ENCODE measurements at regions not wholly inside any gene's neighbourhood (a gene's known extent, or its start where the extent isn't known, plus 50 kb on each side); places are given as distances from the start of the nearest gene placed in this dataset.
"Not testable (repeated sequence)": the region's sequence is repeated elsewhere in the genome, so short reads cannot be mapped to it uniquely, and the experiment has no call there.

DNA sequence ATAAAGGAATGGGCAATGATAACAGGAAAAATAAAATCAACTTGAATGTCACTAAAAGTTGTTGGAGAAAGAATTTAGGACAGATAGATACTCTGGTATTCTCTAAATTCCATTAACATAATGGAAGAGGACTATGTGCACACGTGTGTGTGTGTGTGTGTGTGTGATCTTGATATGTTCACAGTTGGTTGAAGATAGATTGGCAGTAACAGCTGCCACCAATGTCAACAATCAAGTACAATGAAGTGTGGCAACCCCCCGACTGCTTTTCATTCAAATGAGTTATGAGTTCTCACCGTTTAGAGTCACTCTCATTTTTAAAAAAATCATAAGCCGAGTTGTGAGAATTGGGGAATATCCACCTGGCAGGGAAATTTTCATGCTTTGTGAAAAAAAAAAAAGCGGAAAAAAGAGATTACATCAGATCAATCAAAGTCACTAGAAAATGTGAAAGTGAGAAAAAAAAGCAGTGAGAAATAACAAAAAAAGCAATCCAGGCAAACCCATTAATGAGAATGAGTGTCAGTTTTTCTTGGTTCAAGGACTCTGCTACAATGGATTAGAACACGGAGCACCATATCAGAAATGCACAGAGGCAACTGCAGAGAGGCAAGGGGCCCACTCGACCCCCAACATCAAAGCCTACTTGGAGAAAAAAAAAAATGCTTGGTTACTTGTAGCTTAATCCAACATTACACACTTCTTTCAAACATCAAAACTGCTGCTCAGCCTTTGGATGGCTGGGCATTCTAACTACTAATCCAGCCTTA, 414.9 kb upstream of the PITX2 start:
- DNase-seq (ENCODE audit: low spot score), result no peak

DNA sequence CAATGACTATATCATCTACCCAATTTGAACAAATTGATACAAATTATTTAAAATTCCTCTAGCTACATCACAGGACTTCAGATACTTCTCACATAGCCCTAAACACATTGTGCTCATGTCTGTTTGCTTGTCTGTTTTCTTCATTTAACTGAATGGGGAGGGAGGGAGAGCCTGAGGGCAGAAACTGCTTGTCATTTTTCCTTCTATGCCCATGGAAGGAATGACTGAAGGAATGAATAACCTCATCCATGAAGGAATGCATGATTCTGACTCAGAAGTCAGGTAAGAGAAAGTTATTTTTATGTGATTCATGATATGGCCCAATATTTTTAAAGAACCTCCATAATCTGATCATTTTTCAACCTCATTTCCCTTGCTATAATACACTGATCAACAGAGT, 418.0 kb upstream of the PITX2 start:
- no peak for DNase-seq (ENCODE audit: low spot score)

DNA sequence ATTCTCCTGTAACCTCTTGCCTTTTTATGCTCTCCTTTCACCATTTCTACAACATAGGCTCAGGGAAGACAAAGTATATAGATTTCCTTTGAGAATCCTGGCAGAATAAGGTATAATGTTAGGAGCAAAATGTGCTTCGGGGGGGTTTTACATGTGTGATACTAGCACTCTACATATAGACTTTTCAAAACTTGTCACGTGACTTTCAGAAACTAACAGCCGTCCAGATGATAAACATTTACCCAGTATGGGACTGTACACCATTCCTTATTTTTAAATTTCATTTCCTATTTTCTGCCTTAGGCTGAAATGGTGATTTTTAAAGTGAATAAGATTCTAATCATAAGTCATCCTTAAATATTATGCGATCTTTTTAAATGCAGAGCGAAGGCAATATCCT, 420.4 kb upstream of the PITX2 start:
- DNase-seq (ENCODE audit: low spot score), result no peak

DNA sequence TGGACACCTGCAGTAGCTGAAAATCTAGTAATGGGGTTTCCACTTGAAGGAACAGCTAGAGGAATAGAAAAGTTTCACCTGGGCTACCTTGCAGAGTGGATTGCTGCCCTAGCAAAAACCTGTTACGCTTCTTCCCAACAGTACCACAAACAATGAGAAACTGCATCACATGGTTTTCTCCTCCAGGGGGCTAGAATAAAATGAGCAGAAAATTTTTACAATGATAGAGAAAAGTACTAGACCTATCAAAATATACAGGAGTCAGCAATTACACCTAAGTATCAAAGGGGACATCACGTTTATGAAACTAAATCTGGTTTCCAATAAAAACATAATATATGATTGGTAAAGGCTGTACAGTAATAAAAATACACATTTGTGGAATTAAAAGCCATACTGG, 423.1 kb upstream of the PITX2 start:
- no peak for DNase-seq (ENCODE audit: low spot score)

DNA sequence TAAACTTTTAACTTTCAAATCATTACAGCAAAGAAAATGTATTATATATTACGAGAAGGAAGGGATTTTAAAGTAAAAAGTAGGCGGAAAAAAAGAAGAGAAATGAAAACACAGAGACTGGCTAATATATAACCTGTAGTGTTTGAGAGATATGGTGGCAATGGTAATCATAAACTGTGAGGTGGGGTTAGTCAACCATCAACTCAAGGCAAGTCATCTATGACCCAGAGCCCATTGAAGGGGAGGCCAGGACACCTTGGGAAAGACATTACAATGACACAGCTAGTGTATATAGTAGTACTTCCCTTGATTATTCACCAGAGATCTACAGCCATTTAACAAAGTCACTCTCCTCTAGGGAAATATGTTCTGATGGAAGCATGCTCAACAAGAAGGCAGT, 423.9 kb upstream of the PITX2 start:
- no peak for DNase-seq (ENCODE audit: low spot score)

DNA sequence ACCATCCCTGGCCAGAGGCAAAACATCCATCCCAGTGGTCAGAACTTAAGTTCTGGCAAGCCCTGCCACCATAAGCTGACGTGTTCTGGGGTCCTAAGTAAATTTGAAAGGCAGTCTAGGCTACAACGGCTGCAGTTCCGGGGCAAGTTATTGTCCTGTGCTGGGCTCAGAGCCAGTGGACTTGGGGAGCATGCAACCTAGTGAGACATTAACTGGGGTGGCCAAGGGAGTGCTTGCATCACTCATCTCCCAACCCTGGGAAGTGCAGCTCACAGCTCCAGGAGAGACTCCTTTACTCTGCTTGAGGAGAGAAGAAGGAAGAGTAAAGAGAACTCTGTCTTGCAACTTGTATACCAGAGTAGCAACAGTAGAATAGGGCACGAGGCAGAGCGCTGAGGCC, 425.4 kb upstream of the PITX2 start:
- DNase-seq (ENCODE audit: low spot score), result no peak

DNA sequence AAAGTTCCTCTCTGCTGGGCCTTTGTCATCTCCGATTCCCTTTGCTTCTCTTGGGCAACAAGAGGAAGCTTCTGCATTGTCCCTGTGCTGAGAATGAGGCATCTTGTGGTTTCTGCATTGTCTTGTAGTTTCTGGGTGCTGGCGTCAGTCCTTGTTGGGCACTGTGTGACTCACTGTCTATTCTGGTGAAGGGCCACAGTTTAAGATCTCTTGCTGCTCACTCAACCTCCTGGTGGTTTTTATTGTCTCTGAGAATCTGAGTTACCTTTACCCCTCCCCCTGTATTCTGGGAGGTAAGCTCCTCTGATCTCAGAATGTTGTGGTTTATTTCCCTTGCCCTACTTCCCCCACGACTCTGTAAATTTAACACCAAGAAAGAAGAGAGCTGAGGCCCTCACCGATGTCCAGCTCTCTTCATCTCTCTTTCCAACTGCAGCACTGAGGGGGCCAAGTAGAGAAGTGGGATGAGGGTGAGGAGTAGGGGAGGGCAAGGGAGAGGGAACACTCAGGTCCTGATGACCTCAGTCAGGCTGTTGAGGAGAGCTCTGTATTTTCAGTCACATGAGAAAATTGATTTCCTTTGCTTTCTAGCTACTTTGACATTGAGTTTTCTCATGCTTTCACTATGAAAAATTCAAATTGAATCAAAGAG, 441.6 kb upstream of the PITX2 start:
- no peak for DNase-seq (ENCODE audit: low spot score)

DNA sequence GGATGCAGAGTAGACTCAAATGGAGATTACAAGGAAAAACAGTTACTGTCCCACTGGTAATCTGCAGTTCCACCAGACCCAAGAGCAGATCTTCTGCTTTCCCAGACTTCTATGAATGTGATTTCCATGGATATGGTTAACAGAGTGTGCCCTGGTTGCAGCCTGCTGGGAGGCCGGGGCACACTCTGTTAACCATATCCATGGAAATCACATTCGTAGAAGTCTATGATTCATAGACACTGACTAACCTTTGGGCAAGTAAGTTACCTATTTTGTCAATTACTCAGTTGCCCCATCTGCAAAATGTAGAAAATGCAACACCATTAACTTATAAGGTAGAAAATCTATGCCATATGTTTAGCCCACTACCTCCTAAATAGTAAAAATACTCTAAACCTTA, 443.1 kb upstream of the PITX2 start:
- DNase-seq (ENCODE audit: low spot score), result no peak

DNA sequence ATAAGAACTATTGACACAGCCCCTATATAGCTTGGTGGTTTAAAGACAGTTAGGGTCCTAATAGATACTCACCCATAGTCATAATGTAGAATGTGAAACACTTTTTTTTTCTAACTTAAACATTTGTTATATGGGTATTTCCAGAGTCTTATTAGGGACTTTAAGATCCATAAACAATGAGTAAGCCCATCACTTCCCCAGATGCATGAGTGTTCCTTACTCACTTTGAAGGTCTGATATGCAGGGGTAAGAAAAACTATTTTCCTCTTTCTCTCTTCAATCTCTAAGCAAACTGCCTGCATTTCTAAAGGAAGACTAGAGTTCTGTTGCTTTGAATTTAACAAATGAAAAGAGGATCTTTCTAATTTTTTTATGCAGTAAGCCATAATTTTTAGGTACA, 443.6 kb upstream of the PITX2 start:
- DNase-seq (ENCODE audit: low spot score), result no peak

DNA sequence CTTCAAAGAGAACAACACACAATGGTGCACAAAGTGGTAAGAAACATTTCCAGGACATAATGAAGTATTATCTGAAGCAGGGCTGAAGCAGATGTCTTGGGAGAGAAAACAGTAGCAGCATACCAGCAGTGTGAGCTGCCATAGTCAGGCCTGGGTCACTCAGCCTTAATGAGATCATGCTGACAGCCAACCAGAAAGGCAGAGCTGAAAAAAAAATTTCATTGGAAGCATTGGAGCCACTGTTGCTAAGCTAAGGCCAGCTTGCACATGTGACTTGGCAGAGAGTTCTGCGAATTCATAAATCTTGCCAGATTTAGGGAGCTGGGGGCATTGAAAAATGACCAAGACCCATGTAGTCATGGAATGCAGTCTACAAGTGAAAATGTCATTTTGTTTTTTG, 444.0 kb upstream of the PITX2 start:
- DNase-seq (ENCODE audit: low spot score), result no peak

DNA sequence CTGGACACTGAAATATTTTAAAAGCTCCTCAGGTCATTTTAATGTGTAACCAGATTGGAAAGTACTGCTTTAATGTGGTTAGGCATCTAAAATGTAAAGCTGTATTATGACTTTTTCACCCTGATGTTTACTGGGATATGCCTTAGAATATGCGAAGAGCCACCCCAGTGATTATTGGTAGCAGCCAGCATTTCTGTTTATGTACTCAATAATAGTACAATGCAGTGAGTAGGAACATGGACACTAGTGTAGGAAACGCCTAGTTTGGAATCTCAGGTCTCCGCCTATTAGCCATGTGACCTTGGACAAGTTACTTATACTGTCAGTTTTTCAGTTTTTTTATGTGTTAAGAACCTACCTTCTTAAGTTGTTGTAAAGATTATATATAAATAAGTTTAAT, 446.0 kb upstream of the PITX2 start:
- DNase-seq (ENCODE audit: low spot score), result no peak

DNA sequence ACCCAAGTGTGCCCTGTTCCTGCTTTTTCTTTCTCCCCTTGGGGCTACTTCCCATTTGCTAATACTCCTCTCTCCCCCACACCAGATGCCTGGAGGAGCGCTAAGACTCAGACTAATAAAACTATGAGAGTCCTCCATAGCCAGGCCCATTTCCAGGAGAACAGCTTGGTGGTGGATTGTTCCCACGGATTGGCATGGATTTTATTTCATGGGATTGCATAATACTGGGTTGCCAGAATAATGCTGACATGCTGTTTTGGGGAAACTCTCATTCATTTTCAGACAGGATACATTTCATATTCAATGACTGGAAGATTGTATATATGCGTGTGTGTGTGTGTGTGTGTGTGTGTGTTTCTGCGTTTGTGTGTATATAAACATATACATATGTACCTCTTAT, 447.5 kb upstream of the PITX2 start:
- DNase-seq (ENCODE audit: low spot score), result no peak

DNA sequence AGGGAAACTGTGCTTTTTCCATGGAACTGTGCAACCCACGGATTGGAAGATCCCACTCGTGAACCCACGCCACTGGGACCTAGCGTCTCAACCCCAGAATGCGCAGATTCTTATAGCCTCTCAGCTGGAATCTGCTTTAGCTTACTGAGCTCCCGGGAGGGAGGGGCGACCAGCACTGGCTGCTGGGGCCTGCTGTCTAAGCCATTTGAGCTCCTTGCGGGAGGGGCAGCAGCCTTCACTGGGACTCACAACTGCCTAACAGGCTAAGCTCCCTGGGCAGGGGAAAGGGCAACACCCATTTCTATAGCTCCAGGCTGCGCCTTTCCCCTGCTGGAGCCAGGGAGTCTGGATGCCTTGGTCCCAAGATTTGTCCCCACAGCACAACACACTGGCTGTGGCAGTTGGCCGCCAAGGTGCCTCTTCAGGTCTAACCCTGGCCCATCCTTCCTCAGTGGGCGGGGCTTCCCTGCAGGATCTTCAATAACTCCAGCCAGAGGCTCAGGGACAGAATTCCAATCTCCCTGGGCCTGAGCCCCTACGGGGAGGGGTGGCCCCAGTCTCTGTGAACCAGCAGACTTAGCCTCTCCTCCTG, 451.7 kb upstream of the PITX2 start:
- no peak for DNase-seq (ENCODE audit: low spot score)

DNA sequence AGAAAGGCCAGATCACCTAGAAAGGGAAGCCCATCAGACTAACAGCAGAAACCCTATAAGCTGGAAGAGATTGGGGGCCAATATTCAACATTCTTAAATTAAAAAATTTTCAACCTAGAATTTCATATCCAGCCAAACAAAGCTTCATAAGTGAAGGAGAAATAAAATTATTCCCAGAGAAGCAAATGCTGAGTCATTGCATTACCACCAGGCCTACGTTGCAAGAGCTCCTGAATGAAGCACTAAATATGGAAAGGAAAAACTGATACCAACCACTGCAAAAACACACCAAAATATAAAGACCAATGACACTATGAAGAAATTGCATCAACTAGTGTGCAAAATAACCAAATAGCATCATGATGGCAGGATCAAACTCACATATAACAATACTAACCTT, 453.4 kb upstream of the PITX2 start:
- DNase-seq (ENCODE audit: low spot score), result not testable (repeated sequence)

DNA sequence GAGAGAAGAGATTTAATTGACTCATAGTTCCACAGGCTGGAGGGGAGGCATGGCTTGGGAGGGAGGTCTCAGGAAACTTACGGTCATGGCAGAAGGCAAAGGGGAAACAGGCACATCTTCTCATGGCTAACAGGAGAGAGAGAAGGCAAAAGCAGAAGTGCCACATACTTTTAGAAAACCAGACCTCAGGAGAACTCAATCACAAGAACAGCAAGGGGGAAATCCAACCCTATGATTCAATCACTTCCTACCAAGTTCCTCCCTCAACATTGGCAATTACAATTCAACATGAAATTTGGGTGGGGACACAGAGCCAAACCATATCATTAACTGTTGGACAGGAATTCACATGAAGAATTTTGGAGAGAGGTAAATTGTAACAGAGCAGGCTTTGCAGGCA, 485.3 kb upstream of the PITX2 start:
- DNase-seq (ENCODE audit: low spot score), result no peak

DNA sequence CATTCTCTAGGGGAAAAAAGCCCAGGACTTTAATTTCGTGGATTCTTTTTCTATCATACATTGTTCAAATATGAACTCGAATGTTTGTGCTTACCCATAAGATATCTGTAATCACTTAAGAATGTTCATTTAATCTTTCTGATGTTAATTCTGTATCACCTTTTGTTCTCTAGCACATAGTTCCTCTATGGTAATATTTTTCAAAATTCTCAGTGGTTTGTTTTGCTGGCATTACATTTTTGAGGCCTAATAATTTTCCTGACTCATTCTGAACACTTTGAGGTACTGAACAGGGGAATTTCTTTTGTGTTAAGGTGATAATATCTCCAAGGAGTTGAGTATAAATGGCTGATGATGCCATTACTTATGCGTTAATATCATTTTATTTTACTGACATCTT, 490.7 kb upstream of the PITX2 start:
- DNase-seq (ENCODE audit: low spot score), result no peak

DNA sequence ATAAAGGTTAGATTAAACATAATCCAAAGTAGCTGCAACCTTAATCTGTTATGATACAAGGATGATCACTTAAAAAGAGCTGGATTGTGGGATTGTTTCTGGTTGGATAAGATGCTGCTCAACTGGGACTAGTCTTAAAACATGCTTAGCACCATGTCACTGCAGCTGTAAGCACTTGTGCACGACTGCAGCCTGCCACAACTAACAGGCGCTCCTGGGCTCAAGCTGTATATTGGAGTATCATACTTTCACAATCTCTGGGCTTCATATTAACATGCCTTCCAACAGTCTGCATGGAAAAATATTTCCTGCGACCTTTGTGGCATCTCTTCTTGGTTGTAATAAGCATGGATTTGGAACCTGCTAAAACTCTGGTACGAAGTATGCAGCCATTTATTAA, 493.0 kb upstream of the PITX2 start:
- no peak for DNase-seq (ENCODE audit: low spot score)

DNA sequence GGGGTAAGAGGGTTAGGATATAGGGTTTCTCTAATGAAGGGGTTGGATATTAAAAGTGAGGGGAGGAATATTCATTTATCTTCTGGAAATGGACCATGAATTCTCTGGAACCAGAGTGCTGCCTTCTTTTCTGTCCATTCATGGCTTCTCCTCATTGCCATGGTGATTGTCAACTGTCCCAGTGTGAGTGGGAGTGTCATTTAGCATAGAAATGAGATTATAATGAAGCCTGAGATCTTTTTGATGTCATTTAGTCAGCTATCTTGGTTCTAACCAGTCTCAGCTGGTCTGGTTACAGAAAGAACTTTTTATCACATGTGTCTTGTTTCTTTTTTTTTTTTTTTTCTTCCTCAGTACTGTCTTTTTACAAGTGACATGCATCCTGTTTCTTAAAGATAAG, 497.3 kb upstream of the PITX2 start:
- DNase-seq (ENCODE audit: low spot score), result no peak

DNA sequence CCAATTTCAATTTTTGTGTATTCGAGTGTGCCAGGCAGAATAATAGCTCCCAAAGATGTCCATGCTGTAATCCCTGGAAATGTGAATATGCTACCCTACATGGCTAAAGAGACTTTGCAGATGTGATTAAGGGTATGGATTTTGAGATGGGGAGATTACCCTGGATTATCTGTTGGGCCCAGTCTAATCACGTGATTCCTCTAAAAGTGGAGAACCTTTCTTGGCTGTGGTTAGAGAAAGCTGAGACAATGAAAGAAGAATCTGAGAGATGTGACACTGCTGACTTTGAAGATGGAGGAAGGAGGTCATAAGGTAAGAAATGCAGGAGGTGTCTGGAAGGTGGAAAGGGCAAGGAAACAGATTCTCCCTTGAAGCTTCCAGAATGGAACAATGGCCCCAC, 503.5 kb upstream of the PITX2 start:
- DNase-seq (ENCODE audit: low spot score), result no peak

DNA sequence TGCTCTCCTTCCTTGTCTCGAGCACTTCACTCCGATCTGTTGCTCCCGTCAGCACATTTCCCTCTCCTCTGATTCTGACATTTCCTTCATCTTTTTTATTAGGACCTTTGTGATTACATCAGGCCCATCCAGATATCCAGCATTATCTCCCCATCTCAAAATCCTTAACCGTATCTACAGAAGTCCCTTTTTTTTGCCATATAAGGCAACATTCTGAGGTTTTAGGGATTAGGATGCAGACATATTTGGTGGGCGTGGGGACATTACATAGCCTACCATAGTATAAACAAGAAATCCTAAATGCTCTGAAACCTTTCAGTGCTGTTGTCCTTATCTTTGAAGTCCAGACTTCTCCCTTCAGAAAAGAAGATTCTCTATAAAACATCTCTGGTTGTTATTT, 505.0 kb upstream of the PITX2 start:
- no peak for DNase-seq (ENCODE audit: low spot score)

DNA sequence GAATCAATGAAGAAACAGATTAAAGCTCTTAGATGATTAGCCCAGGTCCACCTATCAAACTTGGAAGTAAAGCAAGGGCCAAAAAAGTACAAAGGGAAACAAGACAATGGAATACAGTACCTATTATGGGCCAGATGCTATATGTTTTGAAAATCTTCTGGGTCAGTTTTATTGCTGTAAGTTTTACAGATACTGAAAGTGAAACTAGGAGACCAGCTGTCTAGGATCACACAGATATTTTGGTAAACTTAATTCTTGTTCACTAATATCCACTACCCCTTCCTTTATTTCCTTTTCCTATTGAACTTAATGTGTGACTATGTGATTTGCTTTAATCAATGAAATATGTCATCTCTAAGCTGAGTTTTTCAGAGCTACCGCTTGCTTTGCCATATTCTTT, 505.4 kb upstream of the PITX2 start:
- DNase-seq (ENCODE audit: low spot score), result no peak

DNA sequence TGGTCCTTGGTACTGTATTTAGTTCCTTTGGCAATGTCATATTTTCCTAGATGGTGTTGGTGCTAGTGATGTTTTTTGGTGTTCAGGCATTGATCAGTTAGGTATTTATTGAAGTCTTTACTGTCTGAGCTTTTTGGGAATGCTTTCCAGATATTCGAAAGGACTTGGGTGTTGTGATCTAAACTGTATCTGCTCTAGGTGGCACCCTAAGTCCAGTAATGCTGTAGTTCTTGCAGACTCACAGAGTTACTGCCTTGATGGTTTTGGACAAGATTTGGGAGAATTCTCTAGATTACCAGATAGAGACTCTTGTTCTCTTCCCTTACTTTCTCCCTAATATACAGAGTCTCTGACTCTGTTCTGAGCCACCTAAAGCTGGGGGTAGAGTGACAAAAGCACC, 513.6 kb upstream of the PITX2 start:
- DNase-seq (ENCODE audit: low spot score), result no peak

DNA sequence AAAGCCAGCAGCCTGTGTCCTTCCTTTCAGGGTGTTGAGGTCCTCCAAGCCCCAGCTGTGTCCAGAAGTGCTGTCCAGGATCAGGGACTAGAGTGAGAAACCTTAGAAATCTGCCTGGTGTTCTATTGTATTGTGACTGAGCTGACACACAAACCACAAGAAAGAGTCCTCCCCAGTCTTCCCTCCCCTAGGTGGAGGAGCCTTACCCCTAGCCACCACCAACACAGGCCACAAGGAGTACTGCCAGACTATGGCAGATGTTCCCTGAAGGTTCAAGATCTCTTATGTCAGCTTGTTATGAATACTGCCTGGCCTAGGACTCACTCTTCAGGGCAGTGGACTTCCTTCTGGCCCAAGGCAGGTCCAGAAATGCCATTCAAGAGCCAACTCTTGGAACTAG, 514.1 kb upstream of the PITX2 start:
- no peak for DNase-seq (ENCODE audit: low spot score)

DNA sequence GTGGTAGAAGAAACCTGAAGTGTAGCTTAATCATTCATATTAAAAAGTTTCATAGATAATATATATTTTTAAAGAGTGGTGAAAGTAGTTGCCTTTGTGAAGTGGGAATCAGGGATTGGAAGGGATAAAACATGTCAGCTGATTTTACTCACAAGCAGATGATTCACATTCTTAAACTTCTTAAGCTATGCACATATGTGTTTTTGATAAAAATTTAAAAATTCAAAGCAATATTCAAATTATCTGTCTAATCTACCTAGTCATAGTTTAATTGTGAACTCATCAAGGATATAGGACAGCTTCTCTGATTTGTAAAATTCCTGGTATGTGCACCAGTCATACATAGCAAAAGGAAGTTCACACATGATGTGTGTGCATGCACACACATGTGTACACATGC, 520.6 kb upstream of the PITX2 start:
- DNase-seq (ENCODE audit: low spot score), result no peak
